BJ (cell line): ENCODE measurements at regions not wholly inside any gene's neighbourhood (a gene's known extent, or its start where the extent isn't known, plus 50 kb on each side); places are given as distances from the start of the nearest gene placed in this dataset.
"Not testable (repeated sequence)": the region's sequence is repeated elsewhere in the genome, so short reads cannot be mapped to it uniquely, and the experiment has no call there.

Experiments
- CTCF ChIA-PET: fragments of 350-600 bp; formaldehyde crosslinking; extraction: SDS; loops from one replicate; lab custom pipeline; 2021; ENCODE audit warnings: antibody characterized with exemption, inconsistent platforms; lab: Yijun Ruan, JAX
- POLR2A ChIA-PET: fragments of 300-600 bp; sonication (Branson Sonifier 250); formaldehyde crosslinking; extraction: SDS; loops from one replicate; lab custom pipeline; 2021; ENCODE audit warnings: antibody characterized with exemption; lab: Charles Lee
- DNase-seq: peaks from one replicate; pipeline ENCODE4 v3.0.0-alpha.2; 2011; ENCODE audit warnings: low read depth
- H3K27me3 ChIP-seq: 2 replicates; pipeline ENCODE4 v1.6.0; 2011; ENCODE audit warnings: low read length; ENCODE audit not compliant: control insufficient read depth, insufficient read depth
- H3K36me3 ChIP-seq: 2 replicates; pipeline ENCODE4 v1.5.1; 2011; ENCODE audit warnings: low read length; ENCODE audit not compliant: control insufficient read depth, insufficient read depth
- H3K4me3 ChIP-seq: 2 replicates; pipeline ENCODE4 v1.5.1; 2011; ENCODE audit warnings: low read depth, mild to moderate bottlenecking, control low read depth, low read length
- TF ChIP-seq, protein P1 (sequence below): IDR thresholded peaks from 2 replicates; pipeline ENCODE4 v1.5.1; 2011; ENCODE audit warnings: low read depth, mild to moderate bottlenecking, control low read depth, inconsistent platforms, low read length, moderate library complexity; ENCODE audit not compliant: insufficient read depth

DNA sequence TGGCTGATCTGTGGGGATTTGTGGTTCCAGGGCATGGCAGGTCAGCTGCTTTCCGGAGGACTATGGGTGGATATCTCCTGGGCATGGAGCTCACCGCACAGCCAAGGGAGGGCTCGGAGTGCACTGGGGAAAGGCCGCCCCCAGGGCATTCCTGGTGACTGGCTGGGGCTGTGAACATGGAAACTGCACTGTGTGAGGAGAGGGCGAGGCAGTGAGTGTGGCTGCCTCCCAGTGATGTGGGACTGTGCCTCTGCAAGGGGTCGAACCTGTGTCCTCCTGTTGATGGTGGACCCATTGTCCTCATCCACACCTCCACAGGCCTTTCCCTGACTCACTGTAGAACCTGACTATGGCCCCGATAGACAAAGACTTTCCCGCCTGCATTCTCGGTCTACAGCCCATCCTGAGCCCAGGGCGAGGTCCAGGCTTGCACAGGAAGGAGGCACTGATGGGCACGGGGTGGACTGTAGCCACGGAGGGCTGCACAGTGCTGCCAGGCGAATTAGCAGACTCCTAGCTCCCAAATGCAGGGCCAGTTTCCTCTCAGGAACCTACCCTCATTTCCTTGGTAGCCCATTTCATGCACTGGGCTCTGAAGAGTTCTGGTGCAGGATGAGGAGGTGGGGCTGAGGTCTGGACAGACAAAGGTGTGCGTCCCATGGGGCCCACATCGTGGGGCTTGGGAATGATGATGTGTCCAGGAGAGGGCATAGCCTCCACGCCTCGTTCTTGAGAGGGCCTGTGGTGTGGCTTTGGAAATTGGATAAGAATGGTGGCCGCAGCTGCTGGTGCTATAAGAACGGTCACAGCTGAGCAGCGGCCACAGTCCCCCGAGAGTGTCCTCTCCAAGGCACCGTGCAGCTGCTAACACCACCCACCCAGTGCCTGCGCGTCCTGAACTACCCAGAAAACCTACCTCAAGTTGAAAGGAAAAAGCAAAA is 415.1 kb downstream of the TMEM121 start:
- Histone ChIP-seq H3K27me3 (no peaks in the 10 kb centered on the region), H3K4me3 (no peak overlapping the region), H3K36me3 (no peaks in the 10 kb centered on the region)
- TF ChIP-seq, protein P1, sequence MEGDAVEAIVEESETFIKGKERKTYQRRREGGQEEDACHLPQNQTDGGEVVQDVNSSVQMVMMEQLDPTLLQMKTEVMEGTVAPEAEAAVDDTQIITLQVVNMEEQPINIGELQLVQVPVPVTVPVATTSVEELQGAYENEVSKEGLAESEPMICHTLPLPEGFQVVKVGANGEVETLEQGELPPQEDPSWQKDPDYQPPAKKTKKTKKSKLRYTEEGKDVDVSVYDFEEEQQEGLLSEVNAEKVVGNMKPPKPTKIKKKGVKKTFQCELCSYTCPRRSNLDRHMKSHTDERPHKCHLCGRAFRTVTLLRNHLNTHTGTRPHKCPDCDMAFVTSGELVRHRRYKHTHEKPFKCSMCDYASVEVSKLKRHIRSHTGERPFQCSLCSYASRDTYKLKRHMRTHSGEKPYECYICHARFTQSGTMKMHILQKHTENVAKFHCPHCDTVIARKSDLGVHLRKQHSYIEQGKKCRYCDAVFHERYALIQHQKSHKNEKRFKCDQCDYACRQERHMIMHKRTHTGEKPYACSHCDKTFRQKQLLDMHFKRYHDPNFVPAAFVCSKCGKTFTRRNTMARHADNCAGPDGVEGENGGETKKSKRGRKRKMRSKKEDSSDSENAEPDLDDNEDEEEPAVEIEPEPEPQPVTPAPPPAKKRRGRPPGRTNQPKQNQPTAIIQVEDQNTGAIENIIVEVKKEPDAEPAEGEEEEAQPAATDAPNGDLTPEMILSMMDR, result no peak
- no peak for DNase-seq
- CTCF ChIA-PET, result no interaction called here
- POLR2A ChIA-PET, result no interaction called here

DNA sequence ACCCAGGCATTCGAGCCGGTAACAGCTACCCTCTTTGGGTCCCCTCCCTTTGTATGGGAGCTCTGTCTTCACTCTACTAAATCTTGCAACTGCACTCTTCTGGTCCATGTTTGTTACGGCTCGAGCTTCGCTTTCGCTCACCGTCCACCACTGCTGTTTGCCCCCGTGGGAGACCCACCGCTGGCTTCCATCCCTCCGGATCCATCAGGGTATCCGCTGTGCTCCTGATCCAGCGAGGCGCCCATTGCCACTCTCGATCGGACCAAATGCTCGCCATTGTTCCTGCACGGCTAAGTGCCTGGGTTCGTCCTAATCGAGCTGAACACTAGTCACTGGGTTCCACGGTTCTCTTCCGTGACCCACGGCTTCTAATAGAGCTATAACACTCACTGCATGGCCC is 416.3 kb downstream of the TMEM121 start:
- CTCF ChIA-PET, H3K27me3 ChIP-seq, H3K4me3 ChIP-seq, POLR2A ChIA-PET, DNase-seq, H3K36me3 ChIP-seq: not testable (repeated sequence)

DNA sequence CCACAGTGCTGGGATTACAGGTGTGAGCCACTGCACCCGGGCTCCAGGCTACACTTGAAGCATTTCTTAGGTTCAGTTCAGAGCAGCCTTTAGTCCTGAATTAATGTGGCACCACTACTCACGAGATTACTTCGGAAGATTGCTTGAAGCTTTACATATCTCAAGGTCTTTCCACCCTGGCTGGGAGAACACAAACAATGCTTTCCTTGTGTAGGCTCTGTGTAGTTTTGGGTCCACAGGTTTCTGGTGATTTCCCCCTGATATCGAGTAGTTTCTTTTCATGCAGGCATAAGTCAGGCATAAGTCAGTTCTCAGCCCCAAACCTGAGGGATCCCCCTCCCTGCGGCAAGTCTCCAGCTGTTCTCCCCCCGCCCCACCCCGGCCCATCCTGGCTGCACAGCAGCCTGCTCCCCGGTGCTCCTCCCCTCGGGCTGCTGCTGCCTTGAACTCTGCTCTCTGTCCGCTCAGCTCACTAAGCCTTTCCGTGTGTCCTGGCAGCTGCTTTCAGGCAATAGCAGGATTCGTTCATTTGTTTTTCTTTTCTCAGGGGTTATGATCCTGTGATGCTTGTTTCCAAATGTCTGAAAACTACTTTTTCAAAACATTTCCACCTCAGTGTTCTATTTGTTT is 417.7 kb downstream of the TMEM121 start:
- TF ChIP-seq, protein P1, result no peak
- POLR2A ChIA-PET, result no interaction called here
- no peak overlapping the region for H3K4me3 ChIP-seq
- no peaks in the 10 kb centered on the region for H3K27me3 ChIP-seq
- DNase-seq, result no peak
- CTCF ChIA-PET, result no interaction called here
- H3K36me3 ChIP-seq, result no peaks in the 10 kb centered on the region

DNA sequence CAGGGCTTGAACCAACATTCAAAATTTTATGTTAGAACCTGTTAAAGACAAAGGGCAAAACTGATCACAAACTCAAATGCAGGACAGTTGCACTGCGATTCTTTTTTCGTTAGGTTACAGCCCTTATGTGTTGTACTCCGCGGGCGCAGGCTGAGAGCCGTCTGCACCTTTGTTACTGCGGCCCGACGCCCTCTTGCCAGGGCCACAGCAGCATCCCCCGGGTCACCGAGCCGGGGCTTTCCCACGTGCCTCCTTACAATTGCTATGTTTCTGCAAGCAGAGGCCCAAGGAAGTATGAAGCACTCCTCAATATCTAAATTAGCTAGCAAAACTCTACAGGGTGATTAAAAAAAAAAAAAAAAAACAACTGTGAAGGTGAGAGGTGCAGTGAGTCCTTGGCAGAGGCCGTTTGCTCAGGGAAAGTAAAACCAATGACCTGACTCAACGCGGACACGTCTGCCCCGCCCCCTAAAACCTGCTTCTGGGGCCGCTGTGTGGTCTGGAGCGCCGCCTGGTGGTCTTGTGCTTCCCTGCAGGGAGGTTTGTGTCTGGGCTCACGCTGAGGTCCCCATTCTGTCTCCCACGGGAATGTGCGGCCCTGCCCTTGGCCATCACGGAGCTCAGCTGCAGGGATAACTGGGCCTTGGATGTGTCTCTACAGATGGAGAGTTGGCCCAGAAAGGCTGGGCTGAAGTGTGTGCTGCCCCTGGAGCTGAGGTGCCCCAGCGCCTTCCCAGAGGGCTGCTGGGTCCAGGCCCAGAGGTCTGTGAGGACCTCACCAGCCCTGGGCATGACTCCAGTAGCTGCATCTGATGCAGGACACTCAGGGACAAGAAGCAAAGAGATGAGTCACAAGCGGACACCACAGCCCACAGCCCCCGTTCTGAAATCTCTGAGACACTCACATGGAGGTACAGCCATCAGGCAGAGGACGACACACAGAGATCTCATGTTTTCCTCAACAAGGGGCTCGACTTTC is 418.5 kb downstream of the TMEM121 start:
- DNase-seq, result no peak
- TF ChIP-seq, protein P1, result no peak
- Histone ChIP-seq H3K36me3 (no peaks in the 10 kb centered on the region), H3K4me3 (no peak overlapping the region), H3K27me3 (no peaks in the 10 kb centered on the region)
- POLR2A ChIA-PET, result no interaction called here
- CTCF ChIA-PET, result no interaction called here

DNA sequence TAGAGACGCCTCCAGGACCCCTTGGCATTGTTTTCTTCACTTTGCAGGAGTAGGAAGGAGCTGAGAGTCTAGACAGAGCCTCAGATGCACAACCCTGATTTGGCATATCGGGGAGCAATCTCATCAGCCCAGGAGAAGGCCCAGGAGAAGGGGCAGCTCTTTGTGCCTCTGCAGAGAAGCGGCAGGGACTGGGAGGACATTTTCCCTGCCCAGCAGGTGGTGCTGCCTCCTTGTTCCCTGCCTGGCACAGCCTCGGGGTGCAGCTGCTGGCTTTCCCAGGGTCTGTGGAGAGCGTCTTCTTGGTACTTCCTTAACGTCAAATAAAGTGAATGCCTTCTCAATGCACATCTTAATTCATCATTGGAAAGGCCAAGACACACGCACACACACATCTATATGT is 419.5 kb downstream of the TMEM121 start:
- Histone ChIP-seq H3K27me3 (no peaks in the 10 kb centered on the region), H3K4me3 (no peak overlapping the region), H3K36me3 (no peaks in the 10 kb centered on the region)
- ChIA-PET CTCF (no interaction called here), POLR2A (no interaction called here)
- DNase-seq, result no peak
- TF ChIP-seq, protein P1, result no peak
